ELF-1 (cell line): ENCODE measurements at regions not wholly inside any gene's neighbourhood (a gene's known extent, or its start where the extent isn't known, plus 50 kb on each side); places are given as distances from the start of the nearest gene placed in this dataset.
"Not testable (repeated sequence)": the region's sequence is repeated elsewhere in the genome, so short reads cannot be mapped to it uniquely, and the experiment has no call there.

Experiments
- DNase-seq: peaks from one replicate; pipeline ENCODE4 v3.0.0-alpha.2; 2016; ENCODE audit warnings: low read depth, low spot score

DNA sequence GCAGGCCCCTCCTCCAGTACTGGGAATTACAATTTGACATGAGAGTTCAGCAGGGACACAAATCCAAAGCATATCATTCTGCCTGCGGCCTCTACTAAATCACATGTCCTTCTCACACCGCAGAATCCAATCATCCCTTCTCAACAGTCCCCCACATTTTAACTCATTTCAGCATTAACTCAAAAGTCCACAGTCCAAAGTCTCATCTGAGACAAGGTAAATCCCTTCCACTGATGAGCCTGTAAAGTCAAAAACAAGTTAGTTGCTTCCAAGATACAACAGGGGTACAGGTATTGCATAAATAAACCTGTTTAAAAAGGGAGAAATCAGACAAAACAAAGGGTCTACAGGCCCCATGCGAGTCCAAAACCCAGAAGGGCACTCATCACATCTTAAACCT, 64.0 kb downstream of the EBNA1BP2 start:
- DNase-seq: no peak

DNA sequence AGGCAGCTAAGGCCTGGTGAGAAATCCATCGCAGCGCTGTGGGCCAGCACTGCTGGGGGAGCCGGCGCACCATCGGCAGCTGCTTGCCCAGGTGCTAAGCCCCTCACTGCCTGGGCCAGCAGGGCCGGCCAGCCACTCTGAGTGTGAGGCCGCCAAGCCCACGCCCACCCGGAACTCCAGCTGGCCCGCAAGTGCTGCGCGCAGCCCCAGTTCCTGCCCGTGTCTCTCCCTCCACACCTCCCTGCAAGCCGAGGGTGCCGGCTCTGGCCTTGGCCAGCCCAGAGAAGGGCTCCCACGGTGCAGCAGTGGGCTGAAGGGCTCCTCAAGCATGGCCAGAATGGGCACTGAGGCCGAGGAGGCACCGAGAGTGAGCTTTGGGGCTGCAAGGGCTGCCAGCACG, 64.4 kb downstream of the EBNA1BP2 start:
- DNase-seq: no peak

DNA sequence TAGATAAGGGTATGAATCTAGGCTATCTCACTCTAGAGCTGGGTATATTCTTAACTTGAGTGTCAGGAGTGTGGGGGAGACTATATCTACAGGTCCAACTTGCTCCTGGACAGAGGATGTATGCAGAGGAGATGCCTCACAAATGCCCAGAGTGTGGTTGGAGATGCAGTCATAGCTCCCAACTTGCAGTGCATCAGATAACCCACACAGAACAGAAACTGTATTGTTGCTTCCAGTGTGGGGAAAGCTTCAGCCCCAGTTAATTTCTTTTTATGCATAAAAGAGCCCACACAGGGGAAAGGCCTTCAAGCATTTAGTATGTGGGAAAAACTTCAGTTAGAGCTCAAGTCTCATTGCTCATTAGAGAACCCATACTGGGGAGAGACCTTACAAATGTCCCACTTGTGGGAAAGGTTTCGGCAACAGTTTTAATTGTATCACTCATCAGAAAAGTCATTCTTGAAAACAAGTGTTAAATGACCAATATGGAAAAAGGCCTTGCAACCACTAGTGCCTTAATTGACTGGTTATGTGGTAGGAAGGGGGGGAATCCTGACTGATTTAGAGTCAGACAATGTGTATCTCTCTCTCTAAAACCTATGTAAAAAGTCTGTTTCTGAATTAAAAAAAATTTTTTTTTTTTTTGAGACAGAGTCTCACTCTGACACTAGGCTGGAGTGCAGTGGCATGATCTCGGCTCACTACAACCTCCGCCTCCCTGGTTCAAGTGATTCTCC, 67.9 kb downstream of the EBNA1BP2 start:
- DNase-seq: no peak

DNA sequence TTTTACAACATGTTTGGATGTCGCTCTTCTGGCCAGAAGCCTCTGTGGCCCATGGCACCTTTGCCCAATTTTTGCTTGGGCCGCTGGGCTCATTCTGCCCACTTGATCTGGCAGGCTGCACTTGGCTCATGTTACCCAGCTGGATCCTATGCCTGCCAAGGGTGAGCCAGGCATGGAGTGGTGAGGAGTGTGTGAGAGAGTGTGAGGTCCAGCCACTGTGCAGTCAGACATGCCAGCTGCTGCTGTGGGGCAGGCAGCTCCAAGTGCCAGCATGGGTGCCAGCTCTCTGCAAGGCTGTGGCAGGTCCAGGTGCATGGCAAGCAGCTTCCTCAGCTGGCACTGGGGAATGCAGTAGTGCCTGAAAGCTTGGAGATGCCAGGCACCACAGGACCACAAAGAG, 71.0 kb downstream of the EBNA1BP2 start:
- no peak for DNase-seq

DNA sequence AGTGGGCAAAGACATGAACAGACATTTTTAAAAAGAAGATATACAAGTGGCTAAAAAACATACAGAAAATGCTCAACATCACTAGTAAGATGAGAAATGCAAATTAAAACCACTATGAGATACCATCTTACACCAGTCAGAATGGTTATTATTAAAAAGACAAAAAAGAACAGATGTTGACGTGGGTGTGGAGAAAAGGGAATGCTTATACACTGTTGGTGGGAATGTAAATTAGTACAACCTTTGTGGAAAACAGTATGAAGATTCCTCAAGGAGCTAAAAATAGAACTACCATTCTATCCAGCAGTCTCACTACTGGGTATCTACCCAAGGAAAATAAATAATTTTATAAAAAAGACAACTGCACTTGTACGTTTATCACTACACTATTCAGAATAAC, 73.9 kb downstream of the EBNA1BP2 start:
- DNase-seq: no peak

DNA sequence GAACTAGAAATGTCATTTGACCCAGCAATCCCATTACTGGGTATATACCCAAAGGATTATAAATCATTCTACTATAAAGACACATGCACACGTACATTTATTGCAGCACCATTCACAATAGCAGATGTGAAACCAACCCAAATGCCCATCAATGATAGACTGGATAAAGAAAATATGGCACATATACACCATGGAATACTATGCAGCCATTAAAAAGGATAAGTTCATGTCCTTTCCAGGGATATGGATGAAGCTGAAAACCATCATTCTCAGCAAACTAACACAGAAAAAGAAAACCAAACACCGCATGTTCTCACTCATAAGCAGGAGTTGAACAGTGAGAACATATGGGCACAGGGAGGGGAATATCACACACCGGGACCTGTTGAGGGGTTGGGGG, 75.6 kb downstream of the EBNA1BP2 start:
- not testable (repeated sequence) for DNase-seq

DNA sequence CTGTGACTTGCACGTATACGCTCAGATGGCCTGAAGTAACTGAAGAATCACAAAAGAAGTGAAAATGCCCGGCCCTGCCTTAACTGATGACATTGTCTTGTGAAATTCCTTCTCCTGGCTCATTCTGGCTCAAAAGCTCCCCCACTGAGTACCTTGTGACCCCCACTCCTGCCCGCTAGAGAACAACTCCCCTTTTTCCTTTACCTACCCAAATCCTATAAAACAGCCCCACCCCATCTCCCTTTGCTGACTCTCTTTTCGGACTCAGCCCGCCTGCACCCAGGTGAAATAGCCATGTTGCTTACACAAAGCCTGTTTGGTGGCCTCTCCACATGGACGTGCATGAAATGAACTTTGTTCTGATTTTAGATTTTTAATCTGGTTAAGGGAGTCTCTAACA, 81.3 kb downstream of the EBNA1BP2 start:
- not testable (repeated sequence) for DNase-seq

DNA sequence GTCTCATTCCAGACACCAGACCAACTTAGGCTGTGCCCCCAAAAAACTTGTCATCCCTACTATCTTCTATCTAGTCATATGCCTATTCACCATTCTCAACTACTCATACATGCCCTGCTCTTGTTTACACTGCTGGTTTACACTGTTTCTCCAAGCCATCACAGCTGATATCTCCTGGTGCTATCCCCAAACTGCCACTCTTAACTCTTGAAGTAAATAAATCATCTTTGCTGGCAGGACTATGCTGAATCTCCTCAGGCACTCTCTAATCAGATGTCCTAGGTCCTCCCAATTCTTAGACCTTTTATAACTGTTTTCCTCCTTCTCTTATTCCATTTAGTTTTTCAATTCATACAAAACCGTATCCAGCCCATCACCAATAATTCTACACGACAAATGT, 81.9 kb downstream of the EBNA1BP2 start:
- not testable (repeated sequence) for DNase-seq

DNA sequence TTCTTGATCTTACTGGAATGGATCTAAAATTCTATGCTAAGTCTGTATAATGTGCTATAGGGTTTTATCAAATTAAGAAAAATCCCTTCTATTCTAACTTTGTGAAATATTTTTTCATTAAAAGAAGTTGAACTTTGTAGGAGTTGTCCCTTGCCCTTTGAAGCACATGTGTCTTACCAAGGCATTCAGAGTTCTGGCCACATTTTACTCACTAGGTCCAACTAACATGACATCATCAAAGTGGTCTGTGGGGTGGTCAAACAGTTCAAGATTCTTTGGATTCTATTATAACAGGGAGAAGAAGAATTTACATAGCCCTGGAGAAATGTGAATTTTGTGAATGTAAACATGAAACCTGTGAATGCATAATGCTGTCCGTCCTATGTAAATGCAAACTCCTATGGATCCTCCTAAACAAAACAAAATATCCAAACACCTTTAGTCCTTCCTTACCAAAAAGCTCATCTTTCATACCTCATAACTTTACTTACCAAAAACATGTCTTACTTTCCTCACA, 88.7 kb downstream of the EBNA1BP2 start:
- DNase-seq: no peak

DNA sequence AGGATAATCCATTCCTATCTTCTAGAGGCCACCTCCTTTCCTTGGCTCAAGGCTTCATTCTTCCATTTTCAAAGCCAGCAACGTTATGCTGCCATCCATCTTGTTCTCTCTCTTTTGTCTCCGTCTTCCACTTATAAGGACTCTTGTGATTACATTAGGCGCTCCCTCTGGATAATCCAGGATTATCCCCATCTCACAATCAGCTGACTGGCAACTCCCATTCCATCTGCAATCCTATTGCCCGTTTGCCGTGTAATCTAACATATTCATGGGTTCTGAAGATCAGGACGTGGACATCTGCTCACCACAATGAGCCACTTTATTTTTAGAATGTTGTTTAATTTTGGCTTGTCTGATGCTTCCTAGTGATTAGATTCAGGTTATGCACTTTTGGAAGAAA, 89.3 kb downstream of the EBNA1BP2 start:
- DNase-seq: no peak

DNA sequence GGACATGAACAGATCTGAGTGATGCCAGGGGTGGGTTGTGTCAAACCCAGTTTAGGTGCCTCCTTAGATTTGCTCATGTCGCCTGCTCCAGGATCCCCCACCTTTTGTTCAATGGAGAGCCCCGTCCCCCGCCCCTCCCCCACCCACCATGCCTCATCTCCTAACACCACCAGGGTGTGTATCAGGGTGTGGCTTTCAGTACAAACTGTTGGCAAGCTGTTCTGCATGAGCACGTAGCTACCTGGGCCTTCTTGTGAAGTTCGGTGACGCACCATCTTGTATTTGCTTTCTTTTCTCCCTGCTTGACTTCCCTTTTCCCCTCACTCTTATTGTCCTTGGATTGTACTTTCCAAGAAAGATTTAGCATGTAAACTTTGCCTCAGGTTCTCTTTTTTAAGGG, 94.8 kb downstream of the EBNA1BP2 start:
- no peak for DNase-seq

DNA sequence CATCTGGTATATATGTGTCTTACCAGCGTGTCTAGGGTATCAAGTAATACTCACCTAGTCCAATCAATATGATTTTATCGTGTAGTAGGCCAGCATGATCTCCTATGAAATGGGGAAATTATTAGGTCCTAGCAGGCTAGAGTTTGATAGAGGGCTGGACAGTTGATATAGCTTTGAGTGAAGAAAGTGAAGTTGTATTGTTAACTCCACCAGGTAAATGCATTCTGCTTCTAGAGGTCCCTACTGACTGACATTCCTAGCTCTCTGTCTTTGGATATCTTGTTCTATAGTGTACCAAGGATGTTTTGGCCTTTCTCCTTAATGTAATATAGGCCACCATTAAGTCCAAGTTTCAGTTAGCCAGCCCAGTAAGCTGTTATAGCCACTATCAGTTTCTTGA, 97.4 kb downstream of the EBNA1BP2 start:
- no peak for DNase-seq

DNA sequence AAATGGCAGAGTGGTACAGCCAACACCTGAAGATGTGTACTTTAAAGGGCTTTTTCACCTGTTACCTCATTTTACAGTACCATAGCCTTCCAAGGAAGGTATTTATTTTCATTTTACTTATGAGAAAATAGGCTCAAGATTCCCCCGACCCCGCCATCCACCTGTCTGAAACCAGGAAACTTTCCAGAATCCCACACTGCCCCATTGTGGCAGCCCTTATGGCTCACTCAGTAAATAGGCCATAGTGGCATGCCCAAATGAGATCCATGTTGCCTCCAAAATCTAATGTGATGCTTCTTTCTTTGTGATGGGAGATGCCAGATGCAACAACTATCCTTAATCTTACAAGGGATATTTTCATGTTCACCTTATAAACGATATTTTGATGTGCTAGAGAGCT, 97.8 kb downstream of the EBNA1BP2 start:
- no peak for DNase-seq

DNA sequence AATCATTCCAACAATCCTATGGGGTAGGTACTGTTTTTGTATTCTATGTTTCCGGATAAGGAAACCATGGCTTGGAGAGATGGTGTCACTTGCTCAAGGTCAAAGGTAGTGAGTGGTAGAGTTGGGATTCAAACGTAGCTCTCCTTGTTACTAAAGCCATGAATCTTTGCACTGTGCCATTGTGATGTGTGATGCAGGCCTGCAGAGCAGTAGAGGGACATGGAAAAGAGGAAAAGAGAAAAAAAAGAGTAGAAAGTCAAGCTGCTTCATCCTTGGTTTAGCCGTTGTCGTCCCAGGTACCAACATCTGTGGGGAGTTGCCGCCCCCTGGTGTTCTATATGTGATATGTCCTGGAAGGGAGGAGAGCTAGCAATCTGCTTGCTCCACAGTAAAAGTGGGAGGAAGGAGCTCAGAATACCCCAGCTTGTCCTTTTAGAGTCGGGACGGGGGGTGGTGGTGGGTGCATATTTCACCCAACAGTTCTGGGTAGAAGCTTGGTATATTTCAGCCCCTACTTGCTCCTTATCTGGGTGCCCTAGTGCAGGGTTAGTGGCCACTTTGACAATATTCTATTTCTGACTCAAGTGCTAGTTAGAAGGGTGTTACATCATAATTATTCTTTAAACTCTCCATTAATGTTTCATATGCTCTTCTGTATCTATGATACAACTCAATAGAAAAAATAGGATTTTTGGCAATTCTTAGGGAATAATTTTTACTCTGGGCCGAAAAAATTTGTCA, 98.4 kb downstream of the EBNA1BP2 start:
- DNase-seq: peak; percentile 78

DNA sequence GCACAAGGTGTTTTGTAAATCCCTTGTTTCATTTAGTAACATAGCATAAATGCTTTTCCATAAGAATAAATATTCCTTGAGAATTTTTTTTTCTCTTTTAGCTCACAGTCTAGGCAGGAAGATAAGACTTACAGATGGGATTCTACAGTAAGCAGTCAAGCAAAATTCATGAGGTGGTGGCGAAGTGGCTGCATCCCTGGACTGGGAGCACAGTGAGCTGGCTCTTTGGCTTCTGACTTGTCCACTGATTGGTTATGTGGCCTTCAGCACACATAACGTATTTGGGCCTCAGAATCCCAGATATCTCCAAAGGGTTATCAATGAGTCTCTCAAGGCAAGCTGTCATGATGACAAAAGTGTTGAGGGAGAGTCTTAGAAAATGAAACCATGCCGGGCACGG, 99.8 kb downstream of the EBNA1BP2 start:
- DNase-seq: no peak

DNA sequence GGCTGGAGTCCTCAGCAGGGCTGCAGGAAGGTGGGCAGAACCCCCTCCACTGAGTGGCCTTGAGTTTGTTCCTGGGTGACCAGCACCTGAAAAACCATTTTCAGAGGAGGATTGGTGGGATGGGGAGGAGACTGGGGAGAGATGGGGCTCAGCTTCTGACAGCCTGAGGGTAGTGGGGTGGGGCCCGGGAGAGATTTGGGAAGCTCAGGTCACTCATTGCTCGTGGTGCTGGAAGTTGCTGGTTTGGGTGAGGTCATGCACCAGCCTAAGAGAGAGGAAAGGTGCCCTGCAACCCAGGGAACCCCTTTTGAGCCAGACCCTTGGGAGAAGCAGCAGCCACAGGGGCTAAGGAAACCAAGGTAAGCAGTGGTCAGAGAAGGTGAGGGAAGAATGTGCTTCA, 100.8 kb downstream of the EBNA1BP2 start:
- no peak for DNase-seq

DNA sequence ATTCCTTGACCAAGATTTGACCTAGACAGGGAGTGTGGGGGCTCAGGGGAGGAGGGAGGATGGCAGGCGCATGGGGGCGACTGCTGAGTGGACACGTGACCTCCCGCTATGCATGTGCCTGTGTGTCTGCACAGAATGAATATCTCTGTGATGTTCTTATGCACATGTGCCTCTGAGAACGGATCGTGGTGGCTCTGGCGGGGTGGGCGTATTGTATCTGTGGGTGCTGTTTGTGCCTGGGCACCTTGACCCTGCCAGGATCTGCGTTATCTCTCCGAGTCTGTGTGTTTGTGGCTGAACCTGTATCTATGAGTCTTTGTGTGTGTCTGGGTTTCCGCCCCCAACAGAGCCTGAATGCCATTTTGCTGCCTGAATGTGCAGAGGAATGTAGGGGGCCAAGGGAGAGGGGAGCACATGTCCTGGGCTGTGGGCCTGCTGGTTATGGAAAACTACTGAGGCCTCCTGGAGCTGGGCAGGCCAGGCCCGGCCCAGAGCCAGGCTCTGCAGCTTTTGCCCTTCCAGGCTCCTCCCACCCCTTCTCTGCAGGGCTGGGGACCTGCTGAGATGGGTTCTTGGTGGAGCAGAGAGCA, 102.5 kb downstream of the EBNA1BP2 start:
- DNase-seq: peak; percentile 79

DNA sequence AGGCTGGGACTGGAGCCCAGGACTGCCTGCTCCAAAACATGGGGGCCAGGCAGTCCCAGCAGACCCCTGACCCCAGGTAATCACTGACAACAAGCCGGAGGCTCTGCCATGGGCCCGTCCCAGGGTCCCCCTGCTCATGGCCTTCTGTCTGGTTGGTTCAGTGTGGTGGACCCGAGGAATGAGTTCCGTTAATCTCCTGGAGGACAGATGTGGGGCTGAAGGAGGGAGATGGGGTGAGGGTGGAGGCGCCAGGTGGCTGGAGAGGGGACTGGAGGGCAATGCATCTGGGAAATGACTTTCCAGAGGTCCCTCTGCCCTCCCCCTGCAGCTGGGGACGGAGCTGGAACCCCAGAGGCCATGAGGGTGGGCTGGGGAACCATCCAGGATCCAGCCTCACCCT, 103.2 kb downstream of the EBNA1BP2 start:
- no peak for DNase-seq

DNA sequence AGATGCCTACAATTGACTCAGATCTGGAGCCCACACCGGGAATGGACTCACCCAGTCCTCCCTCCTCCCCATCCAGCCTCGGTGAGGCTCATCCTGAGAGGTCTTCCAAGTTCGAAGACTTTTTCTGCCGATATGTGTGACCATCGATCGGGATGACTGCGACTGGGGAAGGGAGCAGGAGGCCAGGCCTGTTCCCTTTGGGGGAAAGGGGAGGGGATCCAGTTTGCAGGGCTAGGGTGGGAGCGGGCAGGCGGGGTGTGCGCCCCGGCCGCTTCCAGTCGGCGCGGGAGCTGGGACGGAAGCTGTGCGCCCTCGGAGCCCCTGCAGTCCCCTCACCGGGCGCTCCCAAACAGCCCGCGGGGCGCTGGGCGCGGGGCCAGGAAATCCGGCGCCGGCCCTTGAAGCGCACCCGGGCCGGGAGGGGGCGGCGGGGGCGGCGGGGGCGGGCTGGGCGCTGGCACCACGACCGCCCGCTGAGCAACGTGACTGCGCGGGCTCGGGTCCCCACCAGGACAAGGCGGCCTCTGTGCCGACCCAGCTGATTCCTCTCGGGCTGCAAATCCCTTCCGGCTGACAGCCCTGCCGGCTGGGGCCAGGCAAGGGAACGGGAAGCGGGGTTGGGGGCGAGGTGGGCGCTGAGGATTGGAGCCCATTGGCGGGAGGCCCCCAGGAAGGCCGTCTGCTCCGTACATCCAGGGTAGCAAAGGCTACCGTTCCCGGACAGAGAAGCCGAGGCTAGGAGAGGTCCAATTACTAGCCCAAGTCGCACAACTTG, 103.9 kb downstream of the EBNA1BP2 start:
- peak; percentile 37 for DNase-seq

DNA sequence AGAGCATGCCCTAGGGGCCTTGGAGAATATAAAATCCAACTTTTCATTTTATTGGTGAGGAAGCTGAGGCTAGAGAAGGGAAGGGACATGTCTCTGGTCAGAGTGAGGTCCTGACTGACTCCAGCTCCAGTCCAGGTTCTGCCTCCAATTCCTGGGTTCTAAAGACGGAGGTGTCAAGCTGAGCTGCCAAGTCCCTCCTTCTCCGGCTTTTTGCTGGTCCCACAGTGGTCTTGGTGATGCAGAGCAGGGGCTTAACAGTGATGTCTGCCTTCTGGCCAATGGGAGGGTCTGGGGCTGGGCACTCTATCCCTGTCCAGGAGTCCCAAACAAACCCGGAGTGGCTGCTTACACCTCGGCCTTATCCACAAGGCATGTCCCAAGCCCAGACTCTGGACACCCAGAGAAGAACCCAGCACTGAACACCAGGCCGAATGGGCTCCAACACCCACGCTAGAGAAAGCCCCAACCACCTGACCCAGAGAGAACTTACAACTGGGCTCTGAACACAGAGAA, 104.8 kb downstream of the EBNA1BP2 start:
- DNase-seq: no peak

DNA sequence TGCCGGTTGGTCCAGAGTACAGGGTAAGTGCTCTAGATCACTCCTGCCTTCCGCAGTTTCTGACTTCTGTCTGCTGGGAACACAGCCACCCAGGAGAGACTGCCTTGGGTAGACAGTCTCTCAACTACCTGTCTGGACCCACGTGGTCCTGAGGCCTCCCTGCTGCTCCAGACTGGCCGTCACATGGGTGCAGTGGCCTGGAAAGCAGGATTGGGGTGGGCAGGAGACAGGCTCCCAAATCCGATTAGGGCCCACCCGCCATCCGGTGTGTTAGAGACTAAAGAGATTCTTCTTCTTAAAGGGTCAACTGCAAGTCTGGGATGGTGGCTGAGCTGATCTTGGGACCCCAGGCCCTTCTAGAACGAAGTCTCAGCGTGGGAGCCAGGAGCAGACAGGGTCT, 105.5 kb downstream of the EBNA1BP2 start:
- no peak for DNase-seq
